ENCODE measurements at regions not wholly inside any gene's neighbourhood (a gene's known extent, or its start where the extent isn't known, plus 50 kb on each side); places are given as distances from the start of the nearest gene placed in this dataset.
"Not testable (repeated sequence)": the region's sequence is repeated elsewhere in the genome, so short reads cannot be mapped to it uniquely, and the experiment has no call there.

- DNase-seq: no peak
- H3K4me3 Mint-ChIP-seq: no peak overlapping the region
- H3K27me3 ChIP-seq (ENCODE audit: control insufficient read depth in 2 of 2, insufficient read depth in 2 of 2, low read length in 2 of 2): no peaks in the 10 kb centered on the region
- ATAC-seq: no peak
- H3K4me1 ChIP-seq (ENCODE audit: control insufficient read depth in 2 of 2, insufficient read depth in 2 of 2, low read length in 2 of 2): no peaks in the 10 kb centered on the region
- H3K4me3 ChIP-seq (ENCODE audit: low read length): no peak overlapping the region
- no peaks in the 10 kb centered on the region for H3K4me1 Mint-ChIP-seq
- peaks cover 0 to 14% (median 7%) of the 10 kb centered on the region in 11 donors for H3K9me3 Mint-ChIP-seq
- H3K36me3 ChIP-seq (ENCODE audit: control insufficient read depth in 2 of 3, insufficient read depth in 3 of 3, low read length in 3 of 3): no peaks in the 10 kb centered on the region
- H3K36me3 Mint-ChIP-seq: no peaks in the 10 kb centered on the region
- H3K27ac ChIP-seq (ENCODE audit: low read depth, low read length): no peak overlapping the region
- intact Hi-C loops (cut with micrococcal nuclease): no loop called here
- no peaks in the 10 kb centered on the region for H3K9me3 ChIP-seq (ENCODE audit: control insufficient read depth in 2 of 3, low read length in 3 of 3)
- H3K27ac Mint-ChIP-seq: no peak overlapping the region
- POLR2A ChIA-PET: no interaction called here
- CTCF ChIA-PET: no interaction called here
- H3K27me3 Mint-ChIP-seq: no peaks in the 10 kb centered on the region
Observed at GRCh38 chr18:28455971-28456370, 279.0 kb upstream of the CDH2 start.

- POLR2A ChIA-PET: no interaction called here
- intact Hi-C loops (cut with micrococcal nuclease): no loop called here
- CTCF ChIA-PET: no interaction called here
Observed at GRCh38 chr18:28439870-28440269, 262.9 kb upstream of the CDH2 start.

GRCh38 chr18:28438381-28438780, 261.5 kb upstream of the CDH2 start:
- Histone ChIP-seq H3K4me3 (ENCODE audit: low read length) (no peak overlapping the region), H3K27me3 (ENCODE audit: control insufficient read depth in 2 of 2, insufficient read depth in 2 of 2, low read length in 2 of 2) (no peaks in the 10 kb centered on the region), H3K9me3 (ENCODE audit: control insufficient read depth in 2 of 3, low read length in 3 of 3) (no peaks in the 10 kb centered on the region), H3K36me3 (ENCODE audit: control insufficient read depth in 2 of 3, insufficient read depth in 3 of 3, low read length in 3 of 3) (no peaks in the 10 kb centered on the region), H3K27ac (ENCODE audit: low read depth, low read length) (no peak overlapping the region), H3K4me1 (ENCODE audit: control insufficient read depth in 2 of 2, insufficient read depth in 2 of 2, low read length in 2 of 2) (no peaks in the 10 kb centered on the region)
- no peak for DNase-seq
- ChIA-PET CTCF (no interaction called here), POLR2A (no interaction called here)
- no peaks in the 10 kb centered on the region for H3K27me3 Mint-ChIP-seq
- H3K36me3 Mint-ChIP-seq: no peaks in the 10 kb centered on the region
- H3K4me1 Mint-ChIP-seq: no peaks in the 10 kb centered on the region
- H3K27ac Mint-ChIP-seq: no peak overlapping the region
- no peak overlapping the region for H3K4me3 Mint-ChIP-seq
- intact Hi-C loops (cut with micrococcal nuclease): no loop called here
- H3K9me3 Mint-ChIP-seq: peaks cover 0 to 33% (median 16%) of the 10 kb centered on the region in 11 donors
- no peak for ATAC-seq

More at GRCh38 chr18:28439870-28440269, 262.9 kb upstream of the CDH2 start:
- Histone ChIP-seq H3K4me1 (ENCODE audit: control insufficient read depth in 2 of 2, insufficient read depth in 2 of 2, low read length in 2 of 2) (no peaks in the 10 kb centered on the region), H3K36me3 (ENCODE audit: control insufficient read depth in 2 of 3, insufficient read depth in 3 of 3, low read length in 3 of 3) (no peaks in the 10 kb centered on the region), H3K27ac (ENCODE audit: low read depth, low read length) (no peak overlapping the region), H3K27me3 (ENCODE audit: control insufficient read depth in 2 of 2, insufficient read depth in 2 of 2, low read length in 2 of 2) (no peaks in the 10 kb centered on the region), H3K4me3 (ENCODE audit: low read length) (no peak overlapping the region), H3K9me3 (ENCODE audit: control insufficient read depth in 2 of 3, low read length in 3 of 3) (no peaks in the 10 kb centered on the region)
- DNase-seq: no peak
- peaks cover 0 to 24% (median 12%) of the 10 kb centered on the region in 11 donors for H3K9me3 Mint-ChIP-seq
- no peaks in the 10 kb centered on the region for H3K27me3 Mint-ChIP-seq
- no peak for ATAC-seq
- no peaks in the 10 kb centered on the region for H3K4me1 Mint-ChIP-seq
- H3K4me3 Mint-ChIP-seq: no peak overlapping the region
- no peak overlapping the region for H3K27ac Mint-ChIP-seq
- no peaks in the 10 kb centered on the region for H3K36me3 Mint-ChIP-seq

- CTCF ChIA-PET: no interaction called here
- Histone ChIP-seq H3K36me3 (ENCODE audit: control insufficient read depth in 2 of 3, insufficient read depth in 3 of 3, low read length in 3 of 3) (no peaks in the 10 kb centered on the region), H3K27me3 (ENCODE audit: control insufficient read depth in 2 of 2, insufficient read depth in 2 of 2, low read length in 2 of 2) (no peaks in the 10 kb centered on the region), H3K4me3 (ENCODE audit: low read length) (no peak overlapping the region), H3K4me1 (ENCODE audit: control insufficient read depth in 2 of 2, insufficient read depth in 2 of 2, low read length in 2 of 2) (no peaks in the 10 kb centered on the region), H3K9me3 (ENCODE audit: control insufficient read depth in 2 of 3, low read length in 3 of 3) (no peaks in the 10 kb centered on the region), H3K27ac (ENCODE audit: low read depth, low read length) (no peak overlapping the region)
- no peaks in the 10 kb centered on the region for H3K4me1 Mint-ChIP-seq
- H3K36me3 Mint-ChIP-seq: peaks cover 0 to 3% (median 0%) of the 10 kb centered on the region in 5 donors
- ATAC-seq: no peak
- no peak for DNase-seq
- H3K9me3 Mint-ChIP-seq: peaks cover 2 to 21% (median 11%) of the 10 kb centered on the region in 11 donors
- POLR2A ChIA-PET: no interaction called here
- intact Hi-C loops (cut with micrococcal nuclease): no loop called here
- H3K27ac Mint-ChIP-seq: no peak overlapping the region
- no peak overlapping the region for H3K4me3 Mint-ChIP-seq
- H3K27me3 Mint-ChIP-seq: no peaks in the 10 kb centered on the region
Observed at GRCh38 chr18:28432339-28432738, 255.4 kb upstream of the CDH2 start.

GRCh38 chr18:28425886-28426285, 249.0 kb upstream of the CDH2 start:
- no peak for DNase-seq
- no peak overlapping the region for H3K4me3 Mint-ChIP-seq
- Histone ChIP-seq H3K36me3 (ENCODE audit: control insufficient read depth in 2 of 3, insufficient read depth in 3 of 3, low read length in 3 of 3) (no peaks in the 10 kb centered on the region), H3K27ac (ENCODE audit: low read depth, low read length) (no peak overlapping the region), H3K9me3 (ENCODE audit: control insufficient read depth in 2 of 3, low read length in 3 of 3) (no peaks in the 10 kb centered on the region), H3K4me1 (ENCODE audit: control insufficient read depth in 2 of 2, insufficient read depth in 2 of 2, low read length in 2 of 2) (no peaks in the 10 kb centered on the region), H3K4me3 (ENCODE audit: low read length) (no peak overlapping the region), H3K27me3 (ENCODE audit: control insufficient read depth in 2 of 2, insufficient read depth in 2 of 2, low read length in 2 of 2) (no peaks in the 10 kb centered on the region)
- ATAC-seq: no peak
- intact Hi-C loops (cut with micrococcal nuclease): no loop called here
- peaks cover 4 to 28% (median 12%) of the 10 kb centered on the region in 11 donors for H3K9me3 Mint-ChIP-seq
- no peaks in the 10 kb centered on the region for H3K4me1 Mint-ChIP-seq
- ChIA-PET POLR2A (no interaction called here), CTCF (no interaction called here)
- H3K27me3 Mint-ChIP-seq: no peaks in the 10 kb centered on the region
- H3K36me3 Mint-ChIP-seq: peaks cover 0 to 3% (median 0%) of the 10 kb centered on the region in 5 donors
- no peak overlapping the region for H3K27ac Mint-ChIP-seq

- DNase-seq (no peak), ATAC-seq (no peak)
- Mint-ChIP-seq H3K4me3 (no peak overlapping the region), H3K36me3 (peaks cover 0 to 3% (median 0%) of the 10 kb centered on the region in 5 donors), H3K27ac (no peak overlapping the region), H3K27me3 (no peaks in the 10 kb centered on the region), H3K4me1 (no peaks in the 10 kb centered on the region), H3K9me3 (peaks cover 4 to 20% (median 9%) of the 10 kb centered on the region in 11 donors)
- Histone ChIP-seq H3K36me3 (ENCODE audit: control insufficient read depth in 2 of 3, insufficient read depth in 3 of 3, low read length in 3 of 3) (no peaks in the 10 kb centered on the region), H3K9me3 (ENCODE audit: control insufficient read depth in 2 of 3, low read length in 3 of 3) (no peaks in the 10 kb centered on the region), H3K27me3 (ENCODE audit: control insufficient read depth in 2 of 2, insufficient read depth in 2 of 2, low read length in 2 of 2) (no peaks in the 10 kb centered on the region), H3K4me3 (ENCODE audit: low read length) (no peak overlapping the region), H3K4me1 (ENCODE audit: control insufficient read depth in 2 of 2, insufficient read depth in 2 of 2, low read length in 2 of 2) (no peaks in the 10 kb centered on the region), H3K27ac (ENCODE audit: low read depth, low read length) (no peak overlapping the region)
- CTCF ChIA-PET: no interaction called here
- intact Hi-C loops (cut with micrococcal nuclease): no loop called here
- POLR2A ChIA-PET: no interaction called here
Observed at GRCh38 chr18:28422577-28422976, 245.6 kb upstream of the CDH2 start.

GRCh38 chr18:28421950-28422349, 245.0 kb upstream of the CDH2 start:
- H3K27me3 Mint-ChIP-seq; intact Hi-C loops (cut with micrococcal nuclease); H3K4me3 ChIP-seq (ENCODE audit: low read length); H3K4me3 Mint-ChIP-seq; H3K36me3 ChIP-seq (ENCODE audit: control insufficient read depth in 2 of 3, insufficient read depth in 3 of 3, low read length in 3 of 3); H3K27ac ChIP-seq (ENCODE audit: low read depth, low read length); H3K9me3 ChIP-seq (ENCODE audit: control insufficient read depth in 2 of 3, low read length in 3 of 3); H3K27ac Mint-ChIP-seq; H3K36me3 Mint-ChIP-seq; POLR2A ChIA-PET; H3K4me1 Mint-ChIP-seq; H3K4me1 ChIP-seq (ENCODE audit: control insufficient read depth in 2 of 2, insufficient read depth in 2 of 2, low read length in 2 of 2); DNase-seq; CTCF ChIA-PET; H3K27me3 ChIP-seq (ENCODE audit: control insufficient read depth in 2 of 2, insufficient read depth in 2 of 2, low read length in 2 of 2); ATAC-seq: not testable (repeated sequence)
- H3K9me3 Mint-ChIP-seq: peaks cover 3 to 19% (median 7%) of the 10 kb centered on the region in 11 donors

Data from naive thymus-derived CD4-positive, alpha-beta T cell (primary cell).